GM19023 (cell line): ENCODE measurements at regions not wholly inside any gene's neighbourhood (a gene's known extent, or its start where the extent isn't known, plus 50 kb on each side); places are given as distances from the start of the nearest gene placed in this dataset.
A peak's percentile ranks its signal among the peaks of the same experiment; 100 is the strongest.
"Not testable (repeated sequence)": the region's sequence is repeated elsewhere in the genome, so short reads cannot be mapped to it uniquely, and the experiment has no call there.

ENCODE experiments used
- ATAC-seq: cut with Tn5 transposase; IDR thresholded peaks from one replicate; pipeline ENCODE4 v1.9.1; 2021; ENCODE audit warnings: mild to moderate bottlenecking, moderate library complexity; ENCODE audit not compliant: unreplicated experiment

GRCh38 chr9:1535599-1535998 is 479.5 kb upstream of the SMARCA2 start:
- no peak for ATAC-seq

- peak; percentile 48 for ATAC-seq
Measured at GRCh38 chr9:1536522-1537170, 478.5 kb upstream of the SMARCA2 start.

GRCh38 chr9:1538301-1538700 is 476.8 kb upstream of the SMARCA2 start:
- no peak for ATAC-seq

GRCh38 chr9:1539216-1539615 is 475.9 kb upstream of the SMARCA2 start:
- no peak for ATAC-seq

GRCh38 chr9:1550636-1551035 is 464.5 kb upstream of the SMARCA2 start:
- no peak for ATAC-seq

- ATAC-seq = no peak
Measured at GRCh38 chr9:1554081-1555035, 460.8 kb upstream of the SMARCA2 start.

- not testable (repeated sequence) for ATAC-seq
Measured at GRCh38 chr9:1558666-1559065, 456.5 kb upstream of the SMARCA2 start.

GRCh38 chr9:1575939-1576338 is 439.2 kb upstream of the SMARCA2 start:
- no peak for ATAC-seq

GRCh38 chr9:1580215-1580614 is 434.9 kb upstream of the SMARCA2 start:
- ATAC-seq = peak; percentile 76

- no peak for ATAC-seq
Measured at GRCh38 chr9:1581926-1582325, 433.2 kb upstream of the SMARCA2 start.

- no peak for ATAC-seq
Measured at GRCh38 chr9:1591310-1591709, 423.8 kb upstream of the SMARCA2 start.

- ATAC-seq = no peak
Measured at GRCh38 chr9:1598270-1598669, 416.9 kb upstream of the SMARCA2 start.

- no peak for ATAC-seq
Measured at GRCh38 chr9:1599961-1600360, 415.2 kb upstream of the SMARCA2 start.

- ATAC-seq = peak; percentile 77
Measured at GRCh38 chr9:1604942-1605560, 410.1 kb upstream of the SMARCA2 start.

GRCh38 chr9:1606253-1606652 is 408.9 kb upstream of the SMARCA2 start:
- ATAC-seq = no peak

GRCh38 chr9:1612886-1613285 is 402.3 kb upstream of the SMARCA2 start:
- no peak for ATAC-seq

- no peak for ATAC-seq
Measured at GRCh38 chr9:1617419-1617818, 397.7 kb upstream of the SMARCA2 start.

GRCh38 chr9:1619915-1620710 is 395.0 kb upstream of the SMARCA2 start:
- ATAC-seq = no peak

GRCh38 chr9:1637401-1637800 is 377.7 kb upstream of the SMARCA2 start:
- no peak for ATAC-seq

GRCh38 chr9:1639166-1639565 is 376.0 kb upstream of the SMARCA2 start:
- no peak for ATAC-seq

GRCh38 chr9:1647776-1648175 is 367.4 kb upstream of the SMARCA2 start:
- no peak for ATAC-seq
